ENCODE measurements at regions not wholly inside any gene's neighbourhood (a gene's known extent, or its start where the extent isn't known, plus 50 kb on each side); places are given as distances from the start of the nearest gene placed in this dataset.

DNA sequence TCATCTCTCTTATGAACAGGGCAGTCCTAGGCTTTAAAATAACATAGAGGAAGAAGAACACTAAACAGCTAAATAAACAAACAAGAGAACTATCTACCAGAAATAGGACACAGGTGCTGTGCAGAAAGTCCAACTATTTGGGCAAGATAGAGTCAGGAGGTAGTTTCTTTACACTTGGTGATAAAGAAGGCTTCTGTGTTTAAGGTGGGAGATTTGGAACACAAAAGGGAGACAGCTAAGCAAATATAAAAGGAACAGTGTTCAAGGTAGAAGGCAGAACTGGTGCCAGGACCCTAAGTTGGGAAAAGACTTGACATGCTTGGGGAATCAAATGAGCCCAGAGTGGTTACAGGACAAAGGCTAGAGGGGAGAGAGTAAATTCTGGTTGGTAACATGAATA is 110.5 kb downstream of the MANEA start:
- no peak for TF ChIP-seq EP300 (IDR thresholded peaks at IDR 0.05)
- no peak for TF ChIP-seq CTCF (IDR thresholded peaks at IDR 0.05)
